ENCODE measurements at regions not wholly inside any gene's neighbourhood (a gene's known extent, or its start where the extent isn't known, plus 50 kb on each side); places are given as distances from the start of the nearest gene placed in this dataset.
A peak's percentile ranks its signal among the peaks of the same experiment; 100 is the strongest.

GRCh38 chr18:39705362-39705761 lies 2139.8 kb upstream of the CELF4 start:
- DNase-seq (ENCODE audit: low read depth), result no peak

- DNase-seq (ENCODE audit: low read depth), result no peak
Measured at GRCh38 chr18:39702888-39703287, 2137.3 kb upstream of the CELF4 start.

GRCh38 chr18:39701839-39702238 lies 2136.2 kb upstream of the CELF4 start:
- DNase-seq (ENCODE audit: low read depth), result peak; percentile 79

DNA sequence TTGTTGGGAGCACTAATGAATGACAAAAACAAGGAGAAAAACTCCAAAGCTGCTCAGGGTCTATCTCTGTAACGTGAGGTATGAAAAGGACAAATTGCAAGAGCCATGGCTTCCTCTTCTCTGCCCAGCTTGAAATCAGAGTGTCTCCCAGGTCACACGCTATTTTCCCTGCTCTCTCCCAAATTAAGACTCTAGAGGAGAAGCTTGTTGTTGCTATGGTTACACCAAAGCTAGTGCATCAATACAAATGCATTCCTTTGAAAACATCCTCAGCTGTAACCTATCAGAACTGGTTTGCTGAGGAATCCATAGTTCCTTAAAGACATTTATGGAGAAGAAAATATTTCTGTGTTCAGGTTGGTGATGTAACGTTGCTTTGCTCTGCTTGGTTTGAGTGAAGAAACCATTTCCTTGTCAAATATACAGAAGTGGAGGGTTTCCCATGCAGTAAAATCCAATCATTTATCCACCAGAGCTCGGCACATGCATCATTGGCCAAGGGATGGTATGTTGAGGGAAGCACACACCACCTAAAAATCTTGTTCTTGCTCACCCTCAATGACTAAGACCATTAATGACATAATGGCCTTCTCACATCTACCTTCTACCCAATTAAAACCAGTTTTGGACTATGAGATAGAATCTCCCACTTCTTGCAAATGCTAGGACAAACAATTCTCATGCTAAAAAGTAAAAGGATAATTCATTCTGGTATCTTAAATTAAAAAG lies 2135.6 kb upstream of the CELF4 start:
- DNase-seq (ENCODE audit: low read depth), result no peak

DNA sequence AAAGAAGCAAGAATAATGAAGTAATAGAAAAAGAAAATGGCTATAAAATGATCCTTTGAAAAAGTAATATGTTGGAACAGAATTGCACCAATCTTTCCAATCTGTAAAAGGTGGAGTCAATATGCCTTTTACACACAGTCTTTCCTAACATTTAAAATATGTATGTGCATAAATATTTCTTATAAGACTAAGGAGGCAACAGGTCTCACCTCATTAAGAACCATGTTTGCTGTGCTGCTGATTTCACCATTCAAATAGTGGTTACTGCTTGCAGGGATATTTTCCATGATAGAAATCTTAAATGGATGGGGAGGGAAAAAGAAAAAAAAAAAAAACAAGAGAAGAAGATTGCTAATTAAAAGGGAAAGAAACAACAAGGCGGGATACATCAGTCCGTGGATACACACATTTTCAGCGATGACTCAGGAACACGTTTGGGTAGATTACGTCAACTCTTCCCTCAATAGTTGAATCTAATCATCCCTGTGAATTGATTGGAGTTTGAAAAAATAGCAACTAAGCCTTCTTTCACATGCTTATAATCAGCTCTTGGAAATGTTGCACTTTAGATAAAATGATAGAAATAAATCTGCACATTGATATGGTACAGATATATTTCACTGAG lies 2133.9 kb upstream of the CELF4 start:
- no peak for DNase-seq (ENCODE audit: low read depth)

- peak; percentile 34 for DNase-seq (ENCODE audit: low read depth)
Measured at GRCh38 chr18:39698436-39698835, 2132.8 kb upstream of the CELF4 start.

- DNase-seq (ENCODE audit: low read depth), result no peak
Measured at GRCh38 chr18:39693359-39693758, 2127.8 kb upstream of the CELF4 start.

GRCh38 chr18:39692367-39693015 lies 2126.9 kb upstream of the CELF4 start:
- DNase-seq (ENCODE audit: low read depth), result no peak

DNA sequence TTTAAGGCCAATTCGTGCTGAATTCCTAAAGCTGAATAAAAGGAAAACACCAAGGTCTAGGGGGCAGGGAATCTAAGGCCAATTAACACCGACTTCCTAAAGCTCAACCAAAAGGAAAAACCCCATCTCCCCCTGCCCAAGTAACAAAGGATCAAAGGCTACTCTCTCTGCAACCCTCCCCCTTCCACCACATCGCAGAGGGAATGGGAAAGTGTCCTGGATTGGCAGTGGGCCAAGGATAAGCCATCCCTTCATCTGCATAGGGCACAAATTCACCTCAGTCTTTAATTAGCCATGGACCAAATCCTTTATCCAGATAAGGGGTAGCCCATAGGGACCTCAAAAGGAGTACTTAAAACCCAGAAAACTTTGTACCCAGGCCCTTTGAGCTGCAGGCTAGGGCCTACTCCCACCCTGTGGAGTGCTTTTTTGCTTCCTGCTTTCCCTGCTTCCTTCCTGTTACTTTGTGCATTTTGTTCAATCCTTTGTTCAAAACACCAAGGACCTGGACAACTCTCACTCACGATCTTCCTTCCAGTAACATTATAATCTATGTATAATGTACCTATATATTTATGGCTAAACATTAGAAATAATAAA lies 2119.8 kb upstream of the CELF4 start:
- DNase-seq (ENCODE audit: low read depth), result no peak

- DNase-seq (ENCODE audit: low read depth), result no peak
Measured at GRCh38 chr18:39681061-39681460, 2115.5 kb upstream of the CELF4 start.

DNA sequence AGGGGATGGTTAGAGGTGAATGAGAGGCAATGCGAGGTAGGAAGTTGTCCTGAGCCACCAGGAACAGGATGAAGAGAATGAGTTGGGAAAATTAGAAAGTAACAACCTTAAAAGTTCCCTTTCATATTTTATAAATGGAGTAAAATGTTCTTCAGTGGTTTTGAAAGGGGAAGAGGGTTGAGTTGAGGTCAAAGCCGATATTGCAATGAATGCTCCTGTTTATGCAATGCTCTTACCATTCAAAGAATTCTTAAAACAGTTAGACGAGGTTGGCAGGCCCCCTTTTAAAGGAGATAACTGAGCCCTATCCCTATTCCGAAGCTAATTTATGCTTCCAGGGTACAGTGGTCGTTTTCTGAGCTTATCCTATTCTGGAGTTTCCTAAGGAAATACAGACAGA lies 2110.3 kb upstream of the CELF4 start:
- no peak for DNase-seq (ENCODE audit: low read depth)

GRCh38 chr18:39675368-39675767 lies 2109.8 kb upstream of the CELF4 start:
- peak; percentile 48 for DNase-seq (ENCODE audit: low read depth)

GRCh38 chr18:39672171-39672570 lies 2106.6 kb upstream of the CELF4 start:
- no peak for DNase-seq (ENCODE audit: low read depth)

- no peak for DNase-seq (ENCODE audit: low read depth)
Measured at GRCh38 chr18:39667905-39668304, 2102.3 kb upstream of the CELF4 start.

DNA sequence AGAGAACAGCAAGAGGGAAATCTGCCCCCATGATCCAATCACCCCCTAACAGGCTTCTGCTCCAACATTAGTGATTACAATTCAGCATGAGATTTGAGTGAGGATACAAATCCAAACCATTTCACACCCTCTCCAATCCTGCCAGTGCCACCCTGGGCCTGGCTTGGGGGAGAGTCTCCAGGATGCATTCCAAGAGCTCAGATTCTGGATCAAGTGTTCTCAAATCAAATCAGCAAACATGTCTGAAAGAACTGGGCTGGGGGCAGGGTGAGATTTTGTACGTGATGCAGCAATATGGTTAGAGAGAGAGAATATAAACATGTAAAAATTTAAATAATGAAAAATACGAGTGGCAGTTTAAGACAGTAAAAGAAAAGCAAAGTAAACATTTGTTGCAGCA lies 2100.9 kb upstream of the CELF4 start:
- DNase-seq (ENCODE audit: low read depth), result no peak

DNA sequence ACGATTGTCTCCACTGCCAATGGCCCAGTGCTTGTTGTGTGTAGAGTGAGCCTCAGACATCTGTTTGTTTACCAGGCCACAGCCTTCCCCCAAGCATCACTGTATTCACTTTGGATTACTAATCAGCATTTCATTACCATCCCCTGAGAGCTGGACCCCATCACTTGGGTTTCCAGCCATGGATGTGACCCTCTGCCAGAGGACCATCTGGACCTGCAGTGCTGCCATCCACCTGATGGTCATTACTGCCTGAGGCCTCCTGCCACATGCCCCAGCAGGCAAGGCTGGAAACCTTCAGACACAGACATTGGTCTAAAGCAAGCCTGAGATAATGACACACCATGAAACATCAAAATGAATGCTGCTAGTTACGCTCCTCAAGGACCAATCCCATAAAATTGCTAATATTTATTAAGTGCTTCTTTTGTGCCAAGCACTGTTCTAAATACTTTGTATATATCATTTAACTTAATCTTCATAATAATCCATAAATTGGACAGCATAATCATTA lies 2096.3 kb upstream of the CELF4 start:
- no peak for DNase-seq (ENCODE audit: low read depth)

DNA sequence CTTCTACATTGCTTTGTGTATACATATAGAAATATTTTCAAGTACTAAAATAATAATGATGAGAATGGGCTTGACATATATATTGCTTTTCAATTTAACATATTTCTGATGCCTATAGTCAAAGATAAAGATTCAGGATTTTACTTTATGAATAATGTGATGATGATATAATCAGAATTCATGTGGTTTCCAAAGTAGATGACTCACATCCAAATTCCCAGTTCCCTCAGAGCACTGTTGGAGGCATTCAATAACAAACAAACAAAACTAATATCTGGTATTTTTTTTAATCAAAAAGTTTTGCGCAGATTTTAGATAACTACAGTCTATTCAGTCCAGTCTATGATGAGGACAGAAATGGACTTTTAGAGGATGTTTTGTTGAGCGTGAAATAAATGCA lies 2094.5 kb upstream of the CELF4 start:
- peak; percentile 31 for DNase-seq (ENCODE audit: low read depth)

GRCh38 chr18:39655341-39655740 lies 2089.7 kb upstream of the CELF4 start:
- DNase-seq (ENCODE audit: low read depth), result no peak

DNA sequence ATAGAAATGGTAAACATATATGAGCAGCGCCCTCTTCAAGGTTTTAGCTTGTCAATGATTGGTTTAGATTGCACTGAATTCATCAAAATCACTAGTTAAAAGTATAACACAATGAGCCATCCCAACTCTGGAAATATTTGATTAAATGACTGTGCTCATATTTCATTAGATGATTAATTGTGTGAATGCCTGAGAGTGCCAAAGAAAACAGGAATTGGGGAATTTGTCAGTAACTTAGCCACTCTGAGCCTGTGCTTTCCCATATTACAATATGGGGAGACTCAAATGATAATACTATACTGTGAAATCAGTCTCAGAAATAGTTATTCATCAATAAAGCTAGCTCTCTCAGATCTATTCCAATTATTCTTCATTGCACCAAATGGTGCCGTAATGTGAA lies 2087.6 kb upstream of the CELF4 start:
- DNase-seq (ENCODE audit: low read depth), result no peak

- DNase-seq (ENCODE audit: low read depth), result no peak
Measured at GRCh38 chr18:39648616-39649015, 2083.0 kb upstream of the CELF4 start.

- DNase-seq (ENCODE audit: low read depth), result peak; percentile 78
Measured at GRCh38 chr18:39647627-39648534, 2082.3 kb upstream of the CELF4 start.

Measured in LHCN-M2 (cell line).